Activated naive CD4-positive, alpha-beta T cell treated with anti-CD3 and anti-CD28 coated beads for 36 hours (primary cell): ENCODE measurements at regions not wholly inside any gene's neighbourhood (a gene's known extent, or its start where the extent isn't known, plus 50 kb on each side); places are given as distances from the start of the nearest gene placed in this dataset.

ENCODE experiments used
- CTCF ChIA-PET: fragments of 350-600 bp; sonication (Branson Sonifier 250); formaldehyde crosslinking; loops from one replicate; lab custom pipeline; 2021; ENCODE audit warnings: antibody characterized with exemption; lab: Charles Lee
- DNase-seq: peaks from one replicate; pipeline ENCODE4 v3.0.0-alpha.2; 2020
- H3K27ac Mint-ChIP-seq: one replicate; pipeline ENCODE4 v1.8.0; 2021; ENCODE audit warnings: mild to moderate bottlenecking, mixed read lengths
- H3K27me3 Mint-ChIP-seq: one replicate; pipeline ENCODE4 v1.8.0; 2021; ENCODE audit warnings: low read depth, mixed read lengths
- H3K36me3 Mint-ChIP-seq: one replicate; pipeline ENCODE4 v1.8.0; 2021; ENCODE audit warnings: low read depth, mixed read lengths
- H3K4me1 Mint-ChIP-seq: one replicate; pipeline ENCODE4 v1.8.0; 2021; ENCODE audit warnings: low read depth, mixed read lengths
- H3K4me3 Mint-ChIP-seq: one replicate; pipeline ENCODE4 v1.8.0; 2021; ENCODE audit warnings: mild to moderate bottlenecking, moderate library complexity, mixed read lengths
- H3K9me3 Mint-ChIP-seq: one replicate; pipeline ENCODE4 v1.8.0; 2021; ENCODE audit warnings: mixed read lengths
- intact Hi-C: fragments of 100-400 bp; cut with micrococcal nuclease; formaldehyde crosslinking; loops from one replicate; pipeline ENCODE4 v1.15.1; 2023

GRCh38 chr10:10658172-10658785 is 359.4 kb upstream of the CELF2 start:
- Mint-ChIP-seq H3K9me3 (no peaks in the 10 kb centered on the region), H3K4me3 (no peak overlapping the region), H3K4me1 (no peaks in the 10 kb centered on the region), H3K27me3 (peaks cover 27% of the 10 kb centered on the region), H3K36me3 (no peaks in the 10 kb centered on the region), H3K27ac (no peak overlapping the region)
- CTCF ChIA-PET: no interaction called here
- no peak for DNase-seq
- intact Hi-C loops: no loop called here

DNA sequence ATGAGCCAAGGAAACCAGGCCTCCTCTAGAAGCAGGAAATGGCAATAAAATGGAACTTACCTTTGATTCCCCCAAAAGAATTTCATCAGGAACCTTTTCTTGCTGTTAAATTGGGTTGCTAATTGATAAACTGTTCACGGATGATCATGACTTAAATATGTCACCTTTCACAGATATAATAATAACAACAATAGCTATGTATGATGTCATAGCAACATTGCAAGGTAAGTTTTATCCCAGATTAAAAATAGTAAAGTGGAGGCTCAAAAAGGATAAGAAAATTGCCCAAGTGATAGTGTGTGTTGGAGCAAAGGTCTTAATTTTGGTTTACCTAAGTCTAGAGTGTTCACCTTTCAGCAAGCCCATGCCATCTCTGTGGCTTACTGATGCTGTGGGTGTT is 357.6 kb upstream of the CELF2 start:
- H3K4me1 Mint-ChIP-seq: no peaks in the 10 kb centered on the region
- CTCF ChIA-PET: no interaction called here

DNA sequence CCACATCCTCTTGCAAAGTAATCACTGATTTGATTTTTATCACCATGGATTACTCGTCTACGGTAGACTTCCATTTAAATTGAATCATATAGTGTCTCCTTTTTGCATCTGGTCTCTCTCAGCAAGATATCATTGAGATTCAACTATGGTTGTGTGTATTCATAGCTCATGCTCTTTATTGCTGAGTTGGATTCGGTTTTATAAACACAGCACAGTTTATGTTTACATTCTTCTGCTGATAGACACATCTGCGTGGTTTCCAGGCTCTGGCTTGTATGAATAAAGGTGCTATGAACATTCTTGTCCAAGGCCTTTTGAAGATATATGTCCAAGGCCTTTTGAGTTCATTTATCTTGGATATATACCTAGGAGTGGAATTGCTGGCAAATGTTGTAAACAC is 356.5 kb upstream of the CELF2 start:
- no peak overlapping the region for H3K4me3 Mint-ChIP-seq
- intact Hi-C loops: no loop called here
- H3K27ac Mint-ChIP-seq: no peak overlapping the region
- CTCF ChIA-PET: no interaction called here
- H3K4me1 Mint-ChIP-seq: no peaks in the 10 kb centered on the region
- no peaks in the 10 kb centered on the region for H3K9me3 Mint-ChIP-seq
- H3K27me3 Mint-ChIP-seq: peaks cover 27% of the 10 kb centered on the region
- DNase-seq: no peak
- H3K36me3 Mint-ChIP-seq: no peaks in the 10 kb centered on the region

More for the DNA sequence above, 357.6 kb upstream of the CELF2 start:
- Mint-ChIP-seq H3K27me3 (peaks cover 27% of the 10 kb centered on the region), H3K36me3 (no peaks in the 10 kb centered on the region), H3K4me3 (no peak overlapping the region), H3K27ac (no peak overlapping the region), H3K9me3 (no peaks in the 10 kb centered on the region)
- DNase-seq: no peak
- intact Hi-C loops: no loop called here

DNA sequence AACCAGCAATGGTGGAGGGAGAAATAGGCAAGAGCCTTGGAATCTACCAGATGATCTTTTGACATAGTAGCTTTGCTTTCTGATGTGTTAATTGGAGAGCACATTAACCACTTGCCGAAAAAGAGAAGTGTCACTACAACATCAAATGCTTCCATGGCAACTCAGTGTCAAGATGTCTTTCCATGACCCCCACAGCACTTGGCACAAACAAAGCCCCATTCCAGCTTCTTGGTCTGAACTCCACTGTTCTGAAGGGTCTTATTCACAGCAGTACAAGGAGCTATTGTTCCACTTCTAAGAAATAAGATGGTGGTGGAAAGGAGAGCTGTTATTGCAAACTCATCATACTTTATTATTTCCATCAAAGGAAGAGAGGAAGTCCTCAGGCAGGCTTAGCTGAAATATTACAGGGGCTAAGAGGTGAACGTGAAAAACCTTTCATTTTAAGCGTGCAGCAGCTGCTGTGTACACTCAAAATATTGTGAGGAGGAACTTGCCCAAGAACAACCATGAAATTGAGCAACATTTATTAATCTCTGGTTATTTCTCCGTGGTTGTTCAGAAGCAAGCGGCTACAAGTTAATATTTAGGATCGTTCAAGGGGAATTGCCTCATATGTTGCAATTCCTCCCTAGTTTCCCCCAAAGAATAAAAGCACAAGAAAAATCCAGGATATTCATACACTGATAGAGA is 354.8 kb upstream of the CELF2 start:
- no peak for DNase-seq
- Mint-ChIP-seq H3K27ac (no peak overlapping the region), H3K9me3 (no peaks in the 10 kb centered on the region), H3K27me3 (peaks cover 28% of the 10 kb centered on the region), H3K36me3 (no peaks in the 10 kb centered on the region), H3K4me3 (no peak overlapping the region), H3K4me1 (no peaks in the 10 kb centered on the region)
- CTCF ChIA-PET: interaction anchor here (0.6 kb wide), 1 partner anchor 1320 kb away, joined by 3 read pairs; no protein-coding TSS in a partner anchor
- intact Hi-C loops: no loop called here

GRCh38 chr10:10663622-10664021 is 354.1 kb upstream of the CELF2 start:
- H3K4me1 Mint-ChIP-seq: no peaks in the 10 kb centered on the region
- no peak overlapping the region for H3K4me3 Mint-ChIP-seq
- H3K9me3 Mint-ChIP-seq: no peaks in the 10 kb centered on the region
- H3K27me3 Mint-ChIP-seq: peaks cover 29% of the 10 kb centered on the region
- DNase-seq: no peak
- no peaks in the 10 kb centered on the region for H3K36me3 Mint-ChIP-seq
- no peak overlapping the region for H3K27ac Mint-ChIP-seq
- CTCF ChIA-PET: no interaction called here
- intact Hi-C loops: no loop called here

DNA sequence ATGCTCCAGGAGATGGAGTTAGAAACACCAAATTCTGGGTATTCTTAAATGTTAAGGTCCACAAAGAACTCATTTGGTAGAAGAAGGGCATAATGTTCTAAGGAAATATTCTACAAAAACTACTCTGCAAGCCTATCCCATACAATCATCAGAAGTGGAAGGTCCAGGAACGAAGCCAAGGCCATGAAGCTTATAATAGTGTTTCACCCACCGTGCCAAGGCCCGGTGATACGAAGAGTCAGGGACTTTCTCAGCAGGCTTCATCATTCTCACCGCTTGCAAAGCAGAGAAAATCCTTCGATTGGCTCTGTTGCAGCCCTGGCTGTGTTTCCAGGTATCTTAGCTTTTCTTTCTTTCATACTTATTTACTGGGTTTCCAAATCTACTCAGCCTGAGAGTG is 351.9 kb upstream of the CELF2 start:
- DNase-seq: no peak
- Mint-ChIP-seq H3K9me3 (no peaks in the 10 kb centered on the region), H3K27ac (no peak overlapping the region), H3K4me3 (no peak overlapping the region), H3K27me3 (peaks cover 25% of the 10 kb centered on the region), H3K36me3 (no peaks in the 10 kb centered on the region), H3K4me1 (no peaks in the 10 kb centered on the region)
- intact Hi-C loops: no loop called here
- CTCF ChIA-PET: interaction anchor here (0.6 kb wide), 1 partner anchor 837 kb away, joined by 3 read pairs; no protein-coding TSS in a partner anchor

DNA sequence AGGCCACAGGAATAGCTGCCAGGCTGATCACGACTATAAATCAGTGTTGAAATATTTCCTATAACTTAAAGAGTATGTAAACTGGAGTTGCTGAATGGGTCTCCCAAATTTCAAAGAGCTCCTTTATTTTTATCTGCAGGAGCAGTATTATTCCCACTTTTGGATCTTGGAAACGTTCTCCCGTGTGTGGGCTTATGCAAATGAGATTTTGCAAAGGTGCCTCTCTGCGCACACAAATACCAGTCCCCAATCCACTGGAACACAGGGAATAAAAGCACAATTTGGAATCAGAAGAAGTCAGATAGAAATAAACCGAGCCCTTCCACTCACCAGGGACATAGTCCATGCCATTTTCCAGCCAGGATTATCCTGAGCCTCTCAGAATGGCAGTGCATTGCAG is 350.2 kb upstream of the CELF2 start:
- H3K4me3 Mint-ChIP-seq: no peak overlapping the region
- DNase-seq: no peak
- intact Hi-C loops: no loop called here
- no peaks in the 10 kb centered on the region for H3K36me3 Mint-ChIP-seq
- CTCF ChIA-PET: interaction anchor here (0.6 kb wide), 1 partner anchor 1284 kb away, joined by 3 read pairs; no protein-coding TSS in a partner anchor
- no peaks in the 10 kb centered on the region for H3K9me3 Mint-ChIP-seq
- peaks cover 10% of the 10 kb centered on the region for H3K27me3 Mint-ChIP-seq
- H3K27ac Mint-ChIP-seq: no peak overlapping the region
- no peaks in the 10 kb centered on the region for H3K4me1 Mint-ChIP-seq

DNA sequence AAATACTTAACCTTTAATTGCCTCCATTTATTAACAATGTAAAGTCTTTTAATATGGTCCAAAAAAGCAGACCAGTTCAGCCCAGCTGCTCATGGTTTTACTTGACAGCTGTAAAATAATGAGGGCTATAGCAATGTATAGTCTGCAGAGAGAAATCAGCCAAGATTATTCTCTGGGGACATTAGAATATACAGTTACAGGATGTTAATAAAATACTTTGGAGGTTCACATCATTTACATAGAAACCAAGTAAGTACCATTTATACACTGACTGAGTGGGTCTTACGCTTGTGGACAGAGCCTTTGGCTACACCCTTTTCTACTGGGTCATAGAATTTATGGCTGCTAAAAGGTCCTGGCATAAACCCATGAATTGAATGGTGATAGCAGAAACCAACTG is 340.7 kb upstream of the CELF2 start:
- Mint-ChIP-seq H3K27me3 (no peaks in the 10 kb centered on the region), H3K9me3 (peaks cover 4% of the 10 kb centered on the region), H3K36me3 (no peaks in the 10 kb centered on the region), H3K4me3 (no peak overlapping the region), H3K4me1 (peaks cover 5% of the 10 kb centered on the region), H3K27ac (no peak overlapping the region)
- CTCF ChIA-PET: interaction anchor here (0.5 to 1.9 kb wide), 5 partner anchors 12 to 1346 kb away, joined by 3 to 9 read pairs (median 4); no protein-coding TSS in a partner anchor
- intact Hi-C loops: loop anchor here (1.0 to 10.0 kb wide), 5 partner anchors 156 to 1334 kb away; no protein-coding TSS in a partner anchor
- DNase-seq: no peak

- peaks cover 4% of the 10 kb centered on the region for H3K9me3 Mint-ChIP-seq
- no peak overlapping the region for H3K27ac Mint-ChIP-seq
- peak; percentile 81 for DNase-seq
- CTCF ChIA-PET: interaction anchor here (0.5 to 1.9 kb wide), 4 partner anchors 13 to 1346 kb away, joined by 4 to 9 read pairs (median 6); no protein-coding TSS in a partner anchor
- no peaks in the 10 kb centered on the region for H3K36me3 Mint-ChIP-seq
- peaks cover 5% of the 10 kb centered on the region for H3K4me1 Mint-ChIP-seq
- H3K4me3 Mint-ChIP-seq: no peak overlapping the region
- no peaks in the 10 kb centered on the region for H3K27me3 Mint-ChIP-seq
- intact Hi-C loops: loop anchor here (1.0 to 10.0 kb wide), 5 partner anchors 157 to 1334 kb away; no protein-coding TSS in a partner anchor
Observed at GRCh38 chr10:10677479-10677878, 340.2 kb upstream of the CELF2 start.

DNA sequence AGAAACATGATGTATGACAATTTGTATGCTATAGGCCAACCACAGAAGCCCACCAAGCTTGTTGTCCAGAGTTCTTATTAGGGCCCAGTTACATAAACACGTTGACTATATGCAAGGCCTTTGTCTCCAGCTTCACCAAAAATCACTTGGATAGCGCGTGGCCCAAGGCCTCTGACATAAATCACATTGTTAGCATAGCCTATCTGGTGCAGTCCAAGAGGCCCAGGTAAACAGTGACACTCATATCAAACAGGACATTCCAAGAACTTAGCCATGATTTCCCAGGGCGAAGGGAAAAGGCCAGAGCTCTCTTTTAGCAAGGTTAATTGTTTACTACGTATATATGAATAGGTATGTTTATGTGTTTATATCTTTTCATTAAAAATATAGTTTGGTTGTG is 337.2 kb upstream of the CELF2 start:
- H3K9me3 Mint-ChIP-seq: no peaks in the 10 kb centered on the region
- CTCF ChIA-PET: no interaction called here

DNA sequence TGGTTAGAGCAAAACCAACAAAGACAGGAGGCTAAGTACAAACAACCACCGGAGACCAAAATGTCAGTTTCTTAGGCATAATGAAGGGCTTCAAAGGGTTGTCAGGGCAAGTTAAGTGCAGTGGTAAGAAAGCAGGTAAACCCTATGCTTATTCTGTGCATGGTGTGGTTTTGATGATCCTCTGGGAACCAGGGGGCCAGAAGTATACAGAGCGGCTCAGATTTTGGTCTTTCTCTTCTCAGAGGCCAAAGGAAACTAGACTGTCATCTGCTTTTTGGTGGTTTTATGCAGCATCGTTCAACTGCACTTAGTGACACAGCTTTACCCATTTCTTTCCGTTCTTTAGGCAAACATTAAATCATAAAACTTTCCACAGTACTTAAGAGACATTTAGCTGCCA is 332.7 kb upstream of the CELF2 start:
- peaks cover 11% of the 10 kb centered on the region for H3K27me3 Mint-ChIP-seq
- CTCF ChIA-PET: no interaction called here
- H3K27ac Mint-ChIP-seq: no peak overlapping the region
- no peak overlapping the region for H3K4me3 Mint-ChIP-seq
- no peaks in the 10 kb centered on the region for H3K9me3 Mint-ChIP-seq
- intact Hi-C loops: no loop called here
- no peak for DNase-seq
- no peaks in the 10 kb centered on the region for H3K4me1 Mint-ChIP-seq
- no peaks in the 10 kb centered on the region for H3K36me3 Mint-ChIP-seq

More for the DNA sequence above, 337.2 kb upstream of the CELF2 start:
- intact Hi-C loops: no loop called here
- Mint-ChIP-seq H3K27ac (no peak overlapping the region), H3K36me3 (no peaks in the 10 kb centered on the region), H3K4me3 (no peak overlapping the region), H3K27me3 (peaks cover 3% of the 10 kb centered on the region), H3K4me1 (peaks cover 4% of the 10 kb centered on the region)
- no peak for DNase-seq

DNA sequence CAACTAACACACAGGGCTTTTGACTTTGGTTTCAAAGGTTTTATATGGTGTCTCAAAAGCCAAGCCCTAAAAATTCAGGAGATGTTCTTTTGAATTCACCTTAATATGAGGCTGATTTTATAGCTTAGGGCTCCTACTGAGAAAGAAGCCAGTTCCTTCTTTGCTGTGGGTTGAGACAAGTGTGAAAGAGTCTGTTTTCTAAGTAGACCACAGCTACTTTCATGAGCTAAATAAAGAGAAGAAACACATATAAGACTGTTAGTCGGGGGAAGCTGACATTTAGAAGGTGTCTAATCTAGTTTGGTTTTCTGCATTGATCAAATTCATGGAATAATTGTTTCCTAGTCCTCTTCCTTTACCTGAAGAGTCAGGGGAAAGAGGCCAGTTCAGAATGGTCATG is 332.1 kb upstream of the CELF2 start:
- no peak overlapping the region for H3K27ac Mint-ChIP-seq
- intact Hi-C loops: no loop called here
- CTCF ChIA-PET: no interaction called here
- H3K9me3 Mint-ChIP-seq: no peaks in the 10 kb centered on the region
- no peaks in the 10 kb centered on the region for H3K4me1 Mint-ChIP-seq
- peaks cover 11% of the 10 kb centered on the region for H3K27me3 Mint-ChIP-seq
- no peaks in the 10 kb centered on the region for H3K36me3 Mint-ChIP-seq
- H3K4me3 Mint-ChIP-seq: no peak overlapping the region
- no peak for DNase-seq

DNA sequence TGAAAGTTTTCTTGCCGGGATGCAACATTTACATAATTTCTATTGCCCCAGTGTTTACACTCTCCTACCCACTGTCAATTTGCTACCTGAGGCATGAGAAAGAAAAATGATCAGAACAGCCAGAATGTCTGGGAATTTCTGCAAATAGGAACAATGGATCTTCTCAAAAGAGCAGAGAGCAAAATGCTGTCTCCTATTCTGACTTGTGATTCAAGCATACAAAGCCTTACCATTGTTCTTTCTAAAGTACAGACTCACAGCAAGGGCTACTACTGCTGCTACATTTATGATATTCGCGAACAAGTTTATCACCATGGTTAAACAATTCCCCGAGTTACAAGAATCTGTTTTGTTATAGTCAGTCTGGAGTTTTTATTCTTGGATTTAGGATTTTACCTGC is 329.9 kb upstream of the CELF2 start:
- no peak overlapping the region for H3K27ac Mint-ChIP-seq
- intact Hi-C loops: no loop called here
- H3K4me3 Mint-ChIP-seq: no peak overlapping the region
- no peak for DNase-seq
- H3K27me3 Mint-ChIP-seq: peaks cover 11% of the 10 kb centered on the region
- H3K4me1 Mint-ChIP-seq: no peaks in the 10 kb centered on the region
- no peaks in the 10 kb centered on the region for H3K9me3 Mint-ChIP-seq
- no peaks in the 10 kb centered on the region for H3K36me3 Mint-ChIP-seq
- CTCF ChIA-PET: no interaction called here
